Keratinocyte (primary cell): ENCODE measurements at regions not wholly inside any gene's neighbourhood (a gene's known extent, or its start where the extent isn't known, plus 50 kb on each side); places are given as distances from the start of the nearest gene placed in this dataset.

Source experiments
- DNase-seq: peaks from one replicate; pipeline ENCODE4 v3.0.0-alpha.2; 2011; ENCODE audit warnings: low read depth, missing footprints, low spot score
- FAIRE-seq: peaks from 2 replicates; lab custom pipeline; 2011; peaks lifted over from hg19 to GRCh38; lab: Jason Lieb, UNC
- H2AFZ ChIP-seq: 2 replicates; pipeline ENCODE4 v1.6.0; 2012; ENCODE audit warnings: low read length, control low read depth, inconsistent platforms; ENCODE audit not compliant: control insufficient read depth
- H3K27ac ChIP-seq: 2 replicates; pipeline ENCODE4 v1.5.1; 2011; ENCODE audit warnings: low read length; ENCODE audit not compliant: control insufficient read depth, insufficient read depth
- H3K27me3 ChIP-seq: 3 replicates; pipeline ENCODE4 v1.6.0; 2011; ENCODE audit warnings: low read length; ENCODE audit not compliant: control insufficient read depth, insufficient read depth; ENCODE audit errors: extremely low read depth
- H3K36me3 ChIP-seq, 2 experiments: 2 replicates in 1 of 2; 3 replicates in 1 of 2; pipeline ENCODE4 v1.5.1; 2011; ENCODE audit warnings: low read length in 2 of 2, mild to moderate bottlenecking in 1 of 2; ENCODE audit not compliant: control insufficient read depth in 2 of 2, insufficient read depth in 2 of 2; ENCODE audit errors: extremely low read depth in 1 of 2
- H3K4me1 ChIP-seq: 3 replicates; pipeline ENCODE4 v1.5.1; 2011; ENCODE audit warnings: low read length; ENCODE audit not compliant: control insufficient read depth, insufficient read depth; ENCODE audit errors: extremely low read depth
- H3K4me2 ChIP-seq: 3 replicates; pipeline ENCODE4 v1.6.0; 2011; ENCODE audit warnings: low read depth, low read length; ENCODE audit not compliant: control insufficient read depth, insufficient read depth; ENCODE audit errors: extremely low read depth
- H3K4me3 ChIP-seq, 3 experiments: fragments of 200-600 bp in 1 of 3; sonication (generic) in 1 of 3; 2 replicates in 2 of 3; 3 replicates in 1 of 3; pipeline ENCODE4 v1.5.1; 2011 to 2016; ENCODE audit warnings: low read length in 3 of 3, mild to moderate bottlenecking in 3 of 3, control low read depth in 2 of 3, inconsistent platforms in 1 of 3, low read depth in 1 of 3, mixed read lengths in 1 of 3, mixed run types in 1 of 3, moderate library complexity in 1 of 3; ENCODE audit not compliant: control insufficient read depth in 2 of 3, insufficient read depth in 2 of 3; ENCODE audit errors: extremely low read depth in 1 of 3
- H3K79me2 ChIP-seq: 2 replicates; pipeline ENCODE4 v1.6.0; 2012; ENCODE audit warnings: low read length; ENCODE audit not compliant: control insufficient read depth, insufficient read depth
- H3K9ac ChIP-seq: 3 replicates; pipeline ENCODE4 v1.6.0; 2011; ENCODE audit warnings: low read length; ENCODE audit not compliant: control insufficient read depth, insufficient read depth; ENCODE audit errors: extremely low read depth
- H3K9me1 ChIP-seq: 3 replicates; pipeline ENCODE4 v1.6.0; 2011; ENCODE audit warnings: low read length; ENCODE audit not compliant: control insufficient read depth, insufficient read depth; ENCODE audit errors: extremely low read depth
- H3K9me3 ChIP-seq: 2 replicates; pipeline ENCODE4 v1.5.1; 2012; ENCODE audit warnings: low read depth, low read length; ENCODE audit not compliant: control insufficient read depth
- H4K20me1 ChIP-seq: 3 replicates; pipeline ENCODE4 v1.6.0; 2011; ENCODE audit warnings: low read length; ENCODE audit not compliant: control insufficient read depth, insufficient read depth; ENCODE audit errors: extremely low read depth
- EZH2 ChIP-seq: IDR thresholded peaks from one replicate; pipeline ENCODE4 v1.6.1; 2012; ENCODE audit warnings: inconsistent platforms, mild to moderate bottlenecking, low read length, moderate library complexity
- dilution Hi-C: fragments of 300-500 bp; cut with MboI; formaldehyde crosslinking; loops from one replicate; pipeline ENCODE4 v1.7.0; 2020; ENCODE audit warnings: low sequenced_read_pairs; ENCODE audit not compliant: extremely low pct_ligation_motif_present
- TF ChIP-seq, protein P1 (sequence below), 3 experiments: IDR thresholded peaks in 1 of 3; conservative IDR thresholded peaks in 1 of 3; optimal IDR thresholded peaks in 1 of 3; 2 replicates in 2 of 3; 3 replicates in 1 of 3; pipeline versions ENCODE3 to v1.5.1; 2011; ENCODE audit warnings: low read length in 3 of 3, mild to moderate bottlenecking in 3 of 3, moderate library complexity in 2 of 3, control low read depth in 1 of 3, inconsistent platforms in 1 of 3; ENCODE audit not compliant: insufficient read depth in 2 of 3; ENCODE audit errors: extremely low read depth in 1 of 3

DNA sequence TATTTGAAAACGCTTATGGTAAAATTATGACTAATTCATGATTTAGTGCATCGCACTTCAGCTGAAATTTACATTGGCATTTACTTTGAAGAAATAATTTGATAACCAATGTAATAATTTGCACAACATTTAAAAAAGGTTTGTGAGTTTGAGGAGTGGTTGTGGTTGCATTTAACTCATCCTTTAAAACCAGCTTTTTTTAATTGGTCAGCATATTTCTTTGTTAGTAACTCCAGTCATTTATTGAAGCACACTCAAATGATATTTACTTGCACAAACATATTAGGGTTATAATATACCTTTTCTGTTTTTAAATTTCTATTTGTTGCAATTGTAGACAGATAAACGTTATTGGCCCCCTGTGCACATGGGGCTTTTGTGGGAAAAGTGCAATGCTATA lies 78.1 kb upstream of the AHI1 start:
- no peak overlapping the region for H3K27ac ChIP-seq
- H3K9me3 ChIP-seq: no peaks in the 10 kb centered on the region
- DNase-seq (no peak), FAIRE-seq (no peak)
- no peaks in the 10 kb centered on the region for H3K4me1 ChIP-seq
- no peaks in the 10 kb centered on the region for H3K36me3 ChIP-seq
- no peak overlapping the region for H3K9ac ChIP-seq
- no peaks in the 10 kb centered on the region for H3K79me2 ChIP-seq
- no peaks in the 10 kb centered on the region for H4K20me1 ChIP-seq
- no peaks in the 10 kb centered on the region for H3K27me3 ChIP-seq
- H2AFZ ChIP-seq: no peak overlapping the region
- no peak overlapping the region for H3K4me3 ChIP-seq
- no peaks in the 10 kb centered on the region for H3K9me1 ChIP-seq
- dilution Hi-C loops: no loop called here
- no peak for TF ChIP-seq EZH2
- TF ChIP-seq, protein P1, sequence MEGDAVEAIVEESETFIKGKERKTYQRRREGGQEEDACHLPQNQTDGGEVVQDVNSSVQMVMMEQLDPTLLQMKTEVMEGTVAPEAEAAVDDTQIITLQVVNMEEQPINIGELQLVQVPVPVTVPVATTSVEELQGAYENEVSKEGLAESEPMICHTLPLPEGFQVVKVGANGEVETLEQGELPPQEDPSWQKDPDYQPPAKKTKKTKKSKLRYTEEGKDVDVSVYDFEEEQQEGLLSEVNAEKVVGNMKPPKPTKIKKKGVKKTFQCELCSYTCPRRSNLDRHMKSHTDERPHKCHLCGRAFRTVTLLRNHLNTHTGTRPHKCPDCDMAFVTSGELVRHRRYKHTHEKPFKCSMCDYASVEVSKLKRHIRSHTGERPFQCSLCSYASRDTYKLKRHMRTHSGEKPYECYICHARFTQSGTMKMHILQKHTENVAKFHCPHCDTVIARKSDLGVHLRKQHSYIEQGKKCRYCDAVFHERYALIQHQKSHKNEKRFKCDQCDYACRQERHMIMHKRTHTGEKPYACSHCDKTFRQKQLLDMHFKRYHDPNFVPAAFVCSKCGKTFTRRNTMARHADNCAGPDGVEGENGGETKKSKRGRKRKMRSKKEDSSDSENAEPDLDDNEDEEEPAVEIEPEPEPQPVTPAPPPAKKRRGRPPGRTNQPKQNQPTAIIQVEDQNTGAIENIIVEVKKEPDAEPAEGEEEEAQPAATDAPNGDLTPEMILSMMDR (optimal IDR thresholded peaks at IDR 0.05 in 1 of 3, IDR thresholded peaks at IDR 0.05 in 1 of 3, conservative IDR thresholded peaks at IDR 0.05 in 1 of 3; ENCODE audit: extremely low read depth in 1 of 3, insufficient read depth in 2 of 3, low read length in 3 of 3): no peak
- H3K4me2 ChIP-seq: no peak overlapping the region

DNA sequence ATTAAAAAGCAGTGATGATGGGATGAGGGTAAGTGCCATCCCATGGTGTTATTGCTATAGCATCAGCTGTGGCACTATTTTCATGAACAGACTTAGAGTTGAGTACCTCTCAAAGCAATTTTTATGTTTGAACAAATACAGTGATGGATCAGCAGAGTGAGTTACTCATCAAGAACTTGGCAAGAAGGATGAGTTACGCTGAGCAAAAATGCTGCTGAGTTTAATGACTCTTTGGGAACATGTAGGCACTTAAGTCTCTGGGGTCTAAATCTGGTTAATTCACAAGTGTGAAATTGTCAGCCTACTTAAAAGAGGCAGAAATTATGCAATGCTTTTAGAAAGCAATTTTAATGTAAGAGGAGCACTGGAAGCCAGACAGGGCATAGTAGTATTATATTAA lies 78.5 kb upstream of the AHI1 start:
- DNase-seq (no peak), FAIRE-seq (no peak)
- Histone ChIP-seq H2AFZ (no peak overlapping the region), H3K4me2 (no peak overlapping the region), H3K9ac (no peak overlapping the region), H3K4me1 (no peaks in the 10 kb centered on the region), H3K79me2 (no peaks in the 10 kb centered on the region), H3K9me3 (no peaks in the 10 kb centered on the region), H3K9me1 (no peaks in the 10 kb centered on the region), H4K20me1 (no peaks in the 10 kb centered on the region), H3K27ac (no peak overlapping the region), H3K36me3 (no peaks in the 10 kb centered on the region), H3K4me3 (no peak overlapping the region), H3K27me3 (no peaks in the 10 kb centered on the region)
- dilution Hi-C loops: no loop called here
- TF ChIP-seq, protein P1 (optimal IDR thresholded peaks at IDR 0.05 in 1 of 3, IDR thresholded peaks at IDR 0.05 in 1 of 3, conservative IDR thresholded peaks at IDR 0.05 in 1 of 3; ENCODE audit: extremely low read depth in 1 of 3, insufficient read depth in 2 of 3, low read length in 3 of 3): no peak
- no peak for TF ChIP-seq EZH2
